Spleen (tissue), 11 donors: ENCODE measurements at regions not wholly inside any gene's neighbourhood (a gene's known extent, or its start where the extent isn't known, plus 50 kb on each side); places are given as distances from the start of the nearest gene placed in this dataset.

Experiments
- DNase-seq: peaks from one replicate; pipeline ENCODE4 v3.0.0-alpha.2; 2020
- H3K27ac ChIP-seq, 8 donors: fragments of 200-600 bp; sonication (generic) in 7 of 8; 1 replicate in 4 of 8; 2 replicates in 4 of 8; pipeline versions ENCODE4 v1.5.0 to v1.8.0; 2016 to 2021; ENCODE audit warnings: inconsistent platforms in 4 of 8, mild to moderate bottlenecking in 4 of 8, moderate library complexity in 1 of 8
- H3K27me3 ChIP-seq, 7 donors: fragments of 200-600 bp; sonication (generic) in 6 of 7; replicated peaks in 1 of 7; 1 replicate in 4 of 7; 2 replicates in 3 of 7; pipeline versions ENCODE4 v1.5.0 to v1.8.0; 2016 to 2021; ENCODE audit warnings: inconsistent platforms in 3 of 7, mild to moderate bottlenecking in 1 of 7
- H3K36me3 ChIP-seq, 6 donors: fragments of 200-600 bp; sonication (generic) in 5 of 6; 1 replicate in 4 of 6; 2 replicates in 2 of 6; pipeline versions ENCODE4 v1.5.0 to v1.8.0; 2016 to 2021; ENCODE audit warnings: inconsistent platforms in 2 of 6
- H3K4me1 ChIP-seq, 6 donors: fragments of 200-600 bp; sonication (generic) in 5 of 6; 1 replicate in 3 of 6; 2 replicates in 3 of 6; pipeline versions ENCODE4 v1.5.0 to v1.8.0; 2016 to 2021; ENCODE audit warnings: inconsistent platforms in 3 of 6
- H3K4me3 ChIP-seq, 8 donors: fragments of 200-600 bp; sonication (generic) in 7 of 8; 1 replicate in 4 of 8; 2 replicates in 4 of 8; pipeline versions ENCODE4 v1.5.0 to v1.8.0; 2016 to 2021; ENCODE audit warnings: inconsistent platforms in 4 of 8, mild to moderate bottlenecking in 4 of 8, moderate library complexity in 2 of 8
- H3K9me3 ChIP-seq, 8 donors: fragments of 200-600 bp; sonication (generic) in 7 of 8; 1 replicate in 4 of 8; 2 replicates in 4 of 8; pipeline versions ENCODE4 v1.5.0 to v1.8.0; 2016 to 2021; ENCODE audit warnings: inconsistent platforms in 4 of 8
- POLR2A ChIP-seq, 3 donors: fragments of 450-650 bp; IDR thresholded peaks; one replicate each; pipeline ENCODE4 v1.5.1; 2017; ENCODE audit warnings: antibody characterized with exemption in 3 of 3, mild to moderate bottlenecking in 1 of 3
- POLR2AphosphoS5 ChIP-seq, 3 donors: sonication (generic); formaldehyde crosslinking; IDR thresholded peaks; one replicate each; pipeline ENCODE4 v1.5.1; 2017; ENCODE audit warnings: antibody characterized with exemption in 3 of 3
- WGBS, 5 donors: extraction: QIAGEN DNeasy Blood & Tissue Kit in 3 of 5; methylation state at CpG; one replicate each; pipeline versions ENCODE4 v1.1.5 to v1.1.7; 2013 to 2018; 5-methylcytosine and 5-hydroxymethylcytosine counted together
- intact Hi-C: fragments of 100-400 bp; cut with DNase I; formaldehyde crosslinking; loops from one replicate; pipeline ENCODE4 v1.15.0; 2023; ENCODE audit warnings: low total_unique reads
- TF ChIP-seq, protein P1 (sequence below), 11 experiments: fragments of 200-600 bp in 7 of 11; fragments of 450-650 bp in 4 of 11; sonication (generic) in 4 of 11; IDR thresholded peaks in 8 of 11; conservative IDR thresholded peaks in 3 of 11; 1 replicate in 7 of 11; 2 replicates in 4 of 11; pipeline versions ENCODE4 v1.4.0 to v1.8.0; 2016 to 2021; ENCODE audit warnings: antibody characterized with exemption in 11 of 11, inconsistent platforms in 4 of 11, mild to moderate bottlenecking in 1 of 11
- donor health status: healthy with polysubstance abuse.
- donor health status: DM: no; HTN: no; CAD: no; lungs with moderate emphysema.
- donor health status: DM: no; HTN: no; CAD: no.
- donor health status: Bipolar disorder and iron deficiency.
- donor health status: healthy.
- donor health status: DM: no; HTN: no; CAD: no.
- donor health status: DM: yes; HTN: yes; CAD: no.

DNA sequence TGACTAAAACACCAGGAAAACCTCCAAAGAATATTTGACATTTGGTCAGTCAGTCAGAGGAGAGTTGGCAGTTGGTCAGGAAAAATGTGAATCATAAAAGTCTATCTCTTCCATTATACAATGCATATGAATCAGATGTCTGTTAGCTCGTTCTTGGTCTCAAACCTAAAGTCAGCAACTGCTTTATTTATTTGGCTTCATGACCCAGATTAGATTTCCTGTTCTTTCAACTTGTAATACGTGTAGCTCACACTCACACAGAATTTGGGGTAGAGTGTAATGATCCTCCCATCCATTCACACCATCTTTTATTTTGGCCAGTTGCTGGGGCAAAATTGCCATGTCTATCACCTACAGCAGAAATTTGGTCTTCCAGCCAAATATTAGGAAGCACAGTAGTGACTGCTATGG, 81.9 kb upstream of the COL5A2 start:
- H3K27me3 ChIP-seq = no peaks in the 10 kb centered on the region
- WGBS, 5 donors = 30 to 63% (median 54%) methylated on average over 2 of the region's 2 CpGs
- intact Hi-C loops = no loop called here
- H3K4me1 ChIP-seq = no peaks in the 10 kb centered on the region
- no peak overlapping the region for H3K27ac ChIP-seq
- H3K4me3 ChIP-seq = no peak overlapping the region
- TF ChIP-seq, protein P1, sequence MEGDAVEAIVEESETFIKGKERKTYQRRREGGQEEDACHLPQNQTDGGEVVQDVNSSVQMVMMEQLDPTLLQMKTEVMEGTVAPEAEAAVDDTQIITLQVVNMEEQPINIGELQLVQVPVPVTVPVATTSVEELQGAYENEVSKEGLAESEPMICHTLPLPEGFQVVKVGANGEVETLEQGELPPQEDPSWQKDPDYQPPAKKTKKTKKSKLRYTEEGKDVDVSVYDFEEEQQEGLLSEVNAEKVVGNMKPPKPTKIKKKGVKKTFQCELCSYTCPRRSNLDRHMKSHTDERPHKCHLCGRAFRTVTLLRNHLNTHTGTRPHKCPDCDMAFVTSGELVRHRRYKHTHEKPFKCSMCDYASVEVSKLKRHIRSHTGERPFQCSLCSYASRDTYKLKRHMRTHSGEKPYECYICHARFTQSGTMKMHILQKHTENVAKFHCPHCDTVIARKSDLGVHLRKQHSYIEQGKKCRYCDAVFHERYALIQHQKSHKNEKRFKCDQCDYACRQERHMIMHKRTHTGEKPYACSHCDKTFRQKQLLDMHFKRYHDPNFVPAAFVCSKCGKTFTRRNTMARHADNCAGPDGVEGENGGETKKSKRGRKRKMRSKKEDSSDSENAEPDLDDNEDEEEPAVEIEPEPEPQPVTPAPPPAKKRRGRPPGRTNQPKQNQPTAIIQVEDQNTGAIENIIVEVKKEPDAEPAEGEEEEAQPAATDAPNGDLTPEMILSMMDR (IDR thresholded peaks at IDR 0.05 in 8 of 11, conservative IDR thresholded peaks at IDR 0.05 in 3 of 11) = no peak
- TF ChIP-seq POLR2AphosphoS5 (IDR thresholded peaks at IDR 0.05) = no peak
- TF ChIP-seq POLR2A (IDR thresholded peaks at IDR 0.05) = no peak
- no peaks in the 10 kb centered on the region for H3K36me3 ChIP-seq
- no peak for DNase-seq
- H3K9me3 ChIP-seq = peaks cover 0 to 13% (median 9%) of the 10 kb centered on the region in 8 donors

DNA sequence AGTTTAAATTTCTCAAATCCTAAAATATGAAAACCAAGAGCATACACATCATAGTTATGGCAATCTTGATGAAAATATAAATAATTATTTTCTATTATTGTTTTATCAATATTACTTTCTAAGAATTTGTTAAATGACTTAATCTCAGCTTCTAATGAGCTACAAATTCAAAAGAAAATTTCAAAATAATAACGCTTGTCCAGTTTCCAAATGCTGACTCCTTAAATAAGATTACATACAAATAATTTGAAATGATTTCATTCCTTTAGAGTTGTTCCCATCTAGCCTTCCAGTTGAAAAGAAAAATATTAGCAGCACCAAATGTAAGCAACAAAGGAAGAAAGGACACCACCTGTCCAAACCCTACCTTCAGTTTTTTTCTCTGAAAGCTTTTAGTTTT, 82.4 kb upstream of the COL5A2 start:
- no peak for TF ChIP-seq POLR2A (IDR thresholded peaks at IDR 0.05)
- no peak for TF ChIP-seq POLR2AphosphoS5 (IDR thresholded peaks at IDR 0.05)
- TF ChIP-seq, protein P1 (IDR thresholded peaks at IDR 0.05 in 8 of 11, conservative IDR thresholded peaks at IDR 0.05 in 3 of 11) = no peak
- Histone ChIP-seq H3K36me3 (no peaks in the 10 kb centered on the region), H3K27ac (no peak overlapping the region), H3K9me3 (peaks cover 0 to 13% (median 9%) of the 10 kb centered on the region in 8 donors), H3K4me1 (no peaks in the 10 kb centered on the region), H3K27me3 (no peaks in the 10 kb centered on the region), H3K4me3 (no peak overlapping the region)
- DNase-seq = no peak
- WGBS, 5 donors = 91 to 98% (median 96%) methylated on average over 1 of the region's 1 CpG
- intact Hi-C loops = no loop called here

GRCh38 chr2:189265696-189266320, 86.2 kb upstream of the COL5A2 start:
- 86 to 93% (median 90%) methylated on average over 3 of the region's 3 CpGs for WGBS, 5 donors
- TF ChIP-seq, protein P1 (IDR thresholded peaks at IDR 0.05 in 8 of 11, conservative IDR thresholded peaks at IDR 0.05 in 3 of 11) = no peak
- TF ChIP-seq POLR2AphosphoS5 (IDR thresholded peaks at IDR 0.05) (no peak), POLR2A (IDR thresholded peaks at IDR 0.05) (no peak)
- Histone ChIP-seq H3K9me3 (peaks cover 0 to 13% (median 9%) of the 10 kb centered on the region in 8 donors), H3K36me3 (no peaks in the 10 kb centered on the region), H3K4me1 (no peaks in the 10 kb centered on the region), H3K4me3 (no peak overlapping the region), H3K27me3 (no peaks in the 10 kb centered on the region), H3K27ac (no peak overlapping the region)
- no peak for DNase-seq
- intact Hi-C loops = no loop called here

- no peaks in the 10 kb centered on the region for H3K36me3 ChIP-seq
- no peak overlapping the region for H3K4me3 ChIP-seq
- intact Hi-C loops = no loop called here
- DNase-seq = no peak
- H3K4me1 ChIP-seq = no peaks in the 10 kb centered on the region
- TF ChIP-seq POLR2AphosphoS5 (IDR thresholded peaks at IDR 0.05) (no peak), POLR2A (IDR thresholded peaks at IDR 0.05) (no peak)
- TF ChIP-seq, protein P1 (IDR thresholded peaks at IDR 0.05 in 8 of 11, conservative IDR thresholded peaks at IDR 0.05 in 3 of 11) = no peak
- 43 to 46% (median 44%) methylated on average over 2 of the region's 2 CpGs for WGBS, 5 donors
- no peak overlapping the region for H3K27ac ChIP-seq
- H3K9me3 ChIP-seq = peaks cover 0 to 16% (median 9%) of the 10 kb centered on the region in 8 donors
- no peaks in the 10 kb centered on the region for H3K27me3 ChIP-seq
Measured at GRCh38 chr2:189267491-189267890, 87.9 kb upstream of the COL5A2 start.
